Transverse colon (tissue), 4 donors: ENCODE measurements at regions not wholly inside any gene's neighbourhood (a gene's known extent, or its start where the extent isn't known, plus 50 kb on each side); places are given as distances from the start of the nearest gene placed in this dataset.

ENCODE experiments used
- POLR2A ChIP-seq: fragments of 450-650 bp; IDR thresholded peaks from one replicate; pipeline ENCODE4 v1.6.1; 2016; ENCODE audit warnings: antibody characterized with exemption, mild to moderate bottlenecking, moderate library complexity
- POLR2AphosphoS5 ChIP-seq, 3 donors: sonication (generic); formaldehyde crosslinking; IDR thresholded peaks; one replicate each; pipeline ENCODE4 v1.6.1; 2016; ENCODE audit warnings: antibody characterized with exemption in 3 of 3
- TF ChIP-seq, protein P1 (sequence below), 5 experiments: fragments of 200-600 bp in 3 of 5; fragments of 450-650 bp in 2 of 5; sonication (generic) in 3 of 5; IDR thresholded peaks; 1 replicate in 2 of 5; 2 replicates in 3 of 5; pipeline ENCODE4 v1.5.1; 2016 to 2017; ENCODE audit warnings: antibody characterized with exemption in 5 of 5, inconsistent platforms in 3 of 5, mild to moderate bottlenecking in 2 of 5, moderate library complexity in 1 of 5

DNA sequence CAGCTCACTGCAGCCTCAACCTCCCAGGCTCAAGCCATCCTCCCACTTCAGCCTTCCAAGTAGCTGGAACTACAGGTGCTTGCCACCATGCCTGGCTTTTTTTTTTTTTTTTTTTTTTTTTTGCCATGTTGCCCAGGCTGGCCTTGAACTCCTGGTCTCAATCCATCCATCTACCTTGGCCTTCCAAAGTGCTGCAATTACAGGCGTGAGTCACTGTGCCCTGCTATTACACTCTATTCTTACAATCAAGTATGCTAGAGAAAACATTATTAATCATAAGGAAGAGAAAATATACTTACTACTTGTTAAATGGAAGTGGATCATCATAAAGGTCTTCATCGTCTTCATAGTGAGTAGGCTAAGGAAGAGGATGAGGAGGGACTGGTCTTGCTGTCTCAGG lies 93.3 kb upstream of the DOCK9 start:
- TF ChIP-seq, protein P1, sequence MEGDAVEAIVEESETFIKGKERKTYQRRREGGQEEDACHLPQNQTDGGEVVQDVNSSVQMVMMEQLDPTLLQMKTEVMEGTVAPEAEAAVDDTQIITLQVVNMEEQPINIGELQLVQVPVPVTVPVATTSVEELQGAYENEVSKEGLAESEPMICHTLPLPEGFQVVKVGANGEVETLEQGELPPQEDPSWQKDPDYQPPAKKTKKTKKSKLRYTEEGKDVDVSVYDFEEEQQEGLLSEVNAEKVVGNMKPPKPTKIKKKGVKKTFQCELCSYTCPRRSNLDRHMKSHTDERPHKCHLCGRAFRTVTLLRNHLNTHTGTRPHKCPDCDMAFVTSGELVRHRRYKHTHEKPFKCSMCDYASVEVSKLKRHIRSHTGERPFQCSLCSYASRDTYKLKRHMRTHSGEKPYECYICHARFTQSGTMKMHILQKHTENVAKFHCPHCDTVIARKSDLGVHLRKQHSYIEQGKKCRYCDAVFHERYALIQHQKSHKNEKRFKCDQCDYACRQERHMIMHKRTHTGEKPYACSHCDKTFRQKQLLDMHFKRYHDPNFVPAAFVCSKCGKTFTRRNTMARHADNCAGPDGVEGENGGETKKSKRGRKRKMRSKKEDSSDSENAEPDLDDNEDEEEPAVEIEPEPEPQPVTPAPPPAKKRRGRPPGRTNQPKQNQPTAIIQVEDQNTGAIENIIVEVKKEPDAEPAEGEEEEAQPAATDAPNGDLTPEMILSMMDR (IDR thresholded peaks at IDR 0.05), result no peak
- TF ChIP-seq POLR2AphosphoS5 (IDR thresholded peaks at IDR 0.05) (no peak), POLR2A (no peak)
